HG03342 (cell line): ENCODE measurements at regions not wholly inside any gene's neighbourhood (a gene's known extent, or its start where the extent isn't known, plus 50 kb on each side); places are given as distances from the start of the nearest gene placed in this dataset.
"Not testable (repeated sequence)": the region's sequence is repeated elsewhere in the genome, so short reads cannot be mapped to it uniquely, and the experiment has no call there.

Source experiments
- ATAC-seq: cut with Tn5 transposase; IDR thresholded peaks from one replicate; pipeline ENCODE4 v1.9.1; 2021; ENCODE audit warnings: mild to moderate bottlenecking, moderate library complexity; ENCODE audit not compliant: unreplicated experiment

- ATAC-seq, result no peak
These were observed 127.2 kb upstream of the SYT13 start for GRCh38 chr11:45413156-45413858.

- ATAC-seq, result no peak
These were observed 126.4 kb upstream of the SYT13 start for GRCh38 chr11:45412521-45412920.

DNA sequence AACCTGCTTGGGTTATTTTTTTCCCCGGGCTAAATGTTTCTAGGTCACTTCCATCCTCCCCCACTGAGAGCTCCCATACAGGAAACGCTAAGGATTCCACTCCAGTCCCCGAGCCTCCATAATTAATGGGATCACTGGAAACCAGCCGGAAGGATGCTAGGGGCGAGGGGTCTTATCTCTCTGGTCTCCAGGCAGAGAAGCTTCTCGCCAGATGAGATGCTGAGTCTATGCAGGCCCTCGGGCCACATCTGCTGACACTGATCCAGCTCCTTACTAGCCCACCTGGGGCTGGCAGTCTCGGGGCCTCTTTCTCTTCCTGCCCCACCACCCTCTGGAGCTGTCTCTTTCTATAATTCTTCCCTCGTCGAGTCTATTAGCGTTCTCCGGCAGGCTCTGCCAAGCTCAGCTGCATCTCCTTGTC, 125.9 kb upstream of the SYT13 start:
- ATAC-seq, result no peak

DNA sequence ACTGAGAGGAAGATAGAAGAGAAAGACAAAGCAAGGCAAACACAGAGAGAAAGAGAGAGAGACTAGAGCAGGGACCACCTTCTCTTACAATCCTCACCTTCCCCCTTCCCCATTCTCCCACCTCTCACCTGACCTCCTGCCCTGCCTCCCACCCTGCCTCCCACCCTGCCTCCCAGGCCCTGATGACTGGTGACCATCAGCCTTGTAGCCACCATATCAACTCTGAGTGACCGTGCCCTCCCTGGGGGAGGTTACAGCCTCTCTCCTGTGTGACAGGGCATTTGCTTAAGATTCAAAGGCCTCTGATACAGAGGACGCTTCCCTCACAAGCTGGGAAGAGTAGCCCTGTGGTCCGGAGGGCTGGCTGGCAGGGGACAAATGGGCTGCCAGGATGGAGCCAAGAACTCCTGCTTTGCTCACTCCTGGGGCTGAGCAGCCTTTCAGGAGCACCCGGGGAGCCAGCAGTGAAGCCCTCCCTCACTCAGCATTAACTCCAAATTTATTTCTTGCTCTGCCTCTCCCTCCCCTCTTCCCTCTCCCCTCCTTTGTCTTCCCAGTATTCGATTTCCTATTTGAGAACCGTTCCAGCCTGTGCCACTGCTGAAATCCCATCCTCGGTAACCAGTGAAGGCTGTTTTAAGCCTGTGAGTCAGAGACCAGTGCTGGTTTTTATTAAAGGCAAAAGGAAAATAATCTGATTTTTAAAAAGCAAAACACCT, 125.2 kb upstream of the SYT13 start:
- ATAC-seq, result no peak

GRCh38 chr11:45410391-45411227, 124.5 kb upstream of the SYT13 start:
- ATAC-seq, result no peak

DNA sequence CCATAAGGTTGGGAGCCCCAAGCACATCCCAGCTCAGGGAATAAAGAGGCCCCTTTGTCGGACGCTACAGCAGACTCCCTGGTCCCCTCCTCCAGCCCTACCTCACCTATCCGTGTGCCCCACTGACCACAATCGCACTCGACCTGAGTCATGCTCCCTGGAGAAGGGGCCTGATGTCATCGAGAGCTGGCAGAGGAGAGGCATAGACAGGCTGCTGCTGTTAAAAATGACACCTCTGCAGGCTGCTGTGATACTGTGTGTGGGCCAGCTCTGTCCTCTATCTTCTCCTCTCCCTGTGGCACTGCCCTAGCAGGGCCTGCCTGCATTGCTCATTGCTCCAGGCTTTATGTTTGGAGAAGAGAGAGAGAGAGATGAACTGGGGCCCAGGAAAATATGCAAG, 123.4 kb upstream of the SYT13 start:
- no peak for ATAC-seq

DNA sequence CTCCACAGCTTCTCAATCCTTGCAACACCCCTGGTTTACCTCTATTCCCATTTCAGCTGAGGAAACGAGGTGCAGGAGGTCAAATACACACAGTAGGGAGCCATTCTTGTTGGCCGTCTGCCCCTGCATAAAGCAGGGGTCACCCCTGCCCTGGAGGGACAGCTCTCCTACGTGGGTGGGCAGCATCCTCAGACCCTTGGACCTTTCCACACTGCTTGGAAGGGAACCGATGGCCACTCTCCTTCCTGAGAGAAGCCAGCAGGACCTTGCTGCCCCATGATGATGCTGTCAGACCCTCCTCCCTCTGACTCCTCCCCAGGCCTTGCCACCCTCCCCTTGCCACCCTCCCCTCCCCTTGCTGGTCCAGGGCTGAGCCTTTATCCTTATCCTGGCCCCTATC, 121.1 kb upstream of the SYT13 start:
- no peak for ATAC-seq

DNA sequence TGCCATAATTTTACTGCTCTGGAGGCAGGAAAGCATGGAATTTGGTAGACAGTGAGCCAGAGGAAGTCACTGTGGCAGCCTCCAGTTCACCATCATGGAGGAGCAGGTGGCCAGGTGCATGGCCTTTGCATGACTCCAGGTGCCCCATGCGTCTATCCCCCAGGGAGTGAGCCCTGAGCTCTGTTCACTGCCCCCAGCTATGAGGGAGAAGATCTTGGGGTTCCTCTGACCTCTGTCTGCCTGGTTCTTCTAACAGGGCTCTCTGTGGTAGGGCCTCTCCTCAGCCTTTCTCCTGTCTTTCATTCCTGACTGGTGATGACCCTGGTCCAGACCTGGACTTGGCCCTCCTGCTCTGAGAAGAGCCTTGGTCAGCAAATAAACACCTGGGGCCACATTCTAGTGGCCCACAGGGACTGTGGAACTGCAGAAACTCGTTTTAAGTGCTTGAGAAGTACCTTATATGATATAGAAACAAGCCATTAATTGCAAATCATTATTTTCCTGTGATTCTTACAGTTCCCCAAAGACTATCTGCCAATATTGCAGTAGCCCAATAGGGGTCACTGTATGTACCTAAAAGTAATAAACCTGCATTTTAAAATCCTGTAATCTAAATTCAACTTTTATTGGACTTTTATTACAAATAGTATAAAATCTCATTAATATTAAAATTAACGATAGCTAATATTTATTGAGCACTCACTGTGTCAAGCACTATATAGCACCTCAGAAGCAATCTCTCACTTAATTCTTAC, 120.0 kb upstream of the SYT13 start:
- no peak for ATAC-seq

DNA sequence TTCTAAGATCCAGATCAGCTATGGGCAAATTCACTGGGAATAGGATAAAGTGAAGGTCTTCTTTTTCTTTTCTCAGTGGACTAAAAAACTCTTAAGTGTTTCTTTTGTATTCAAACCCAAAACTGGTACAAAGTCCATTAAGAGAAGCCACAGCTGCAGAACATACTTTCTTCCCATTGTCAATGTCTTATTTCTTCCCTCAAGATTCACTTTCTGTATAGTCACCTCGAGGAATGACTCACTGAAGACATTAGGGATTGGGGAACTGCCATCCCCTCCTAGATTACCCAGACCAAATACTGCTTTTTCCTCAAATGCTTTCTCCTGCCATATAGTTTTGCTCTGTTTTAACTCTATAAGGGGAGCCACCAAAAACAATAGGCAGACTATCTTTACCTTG, 117.4 kb upstream of the SYT13 start:
- not testable (repeated sequence) for ATAC-seq

DNA sequence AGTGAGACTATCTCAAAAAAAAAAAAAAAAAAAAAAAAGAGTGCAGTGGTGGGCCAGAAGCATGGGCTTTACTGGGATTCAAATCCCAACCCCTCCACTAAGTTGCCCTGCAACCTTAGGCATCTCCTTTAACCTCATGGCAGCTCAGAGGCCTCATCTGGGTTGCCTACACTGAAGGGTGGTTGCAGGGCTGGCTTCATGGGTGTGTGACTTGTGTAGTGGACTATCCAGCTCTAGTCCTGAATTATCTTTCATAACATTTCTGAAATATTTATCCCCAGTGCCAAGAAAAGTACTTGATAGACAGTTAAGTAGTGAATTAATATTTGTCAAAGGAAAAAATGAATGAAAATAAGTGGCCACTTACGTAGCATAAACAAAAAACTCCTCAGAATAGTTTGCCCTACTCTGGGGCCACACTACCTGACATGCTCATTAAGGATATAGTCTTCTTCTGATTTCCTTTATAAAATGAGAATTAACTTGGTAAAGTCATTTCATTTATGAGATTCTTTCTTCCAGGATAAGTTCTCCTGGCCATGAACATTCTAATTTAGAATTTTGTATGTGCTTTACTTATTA, 116.0 kb upstream of the SYT13 start:
- no peak for ATAC-seq

DNA sequence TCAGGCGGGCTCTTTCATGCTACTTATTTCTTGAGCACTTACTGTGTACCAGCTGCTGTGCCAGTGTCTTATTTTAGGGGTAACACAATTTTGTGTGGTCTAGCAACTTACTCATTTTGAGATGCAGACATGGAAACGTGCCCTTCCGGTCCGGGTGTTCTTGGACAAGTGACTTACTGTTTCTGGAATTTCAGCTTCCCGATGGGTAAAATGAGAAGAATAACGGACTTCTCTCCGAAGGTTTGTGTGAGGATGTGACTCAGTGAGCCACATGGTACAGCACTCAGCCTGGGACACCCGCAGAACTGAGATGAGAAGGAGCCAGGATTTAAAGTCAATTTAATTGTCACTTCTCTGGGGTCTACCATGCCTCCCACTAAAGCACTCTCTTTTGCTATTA, 114.5 kb upstream of the SYT13 start:
- no peak for ATAC-seq

DNA sequence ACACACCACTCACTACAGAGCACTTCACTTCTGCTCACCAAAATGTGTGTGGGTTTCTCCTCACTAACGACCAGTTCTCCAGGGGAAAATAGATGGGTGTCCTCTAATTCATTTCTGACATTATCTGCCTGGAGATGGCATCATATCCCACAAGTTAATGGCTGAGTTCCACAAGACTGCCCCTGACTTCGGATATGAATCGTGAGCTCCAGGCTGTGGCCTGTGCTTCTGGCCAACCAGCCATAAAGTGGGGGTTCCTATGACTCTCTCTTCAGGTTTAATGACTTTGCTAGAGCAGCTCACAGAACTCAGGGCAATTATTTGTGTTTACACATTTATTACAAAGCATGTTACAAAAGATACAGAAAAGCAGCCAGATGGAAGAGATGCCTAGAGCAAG, 113.0 kb upstream of the SYT13 start:
- no peak for ATAC-seq

DNA sequence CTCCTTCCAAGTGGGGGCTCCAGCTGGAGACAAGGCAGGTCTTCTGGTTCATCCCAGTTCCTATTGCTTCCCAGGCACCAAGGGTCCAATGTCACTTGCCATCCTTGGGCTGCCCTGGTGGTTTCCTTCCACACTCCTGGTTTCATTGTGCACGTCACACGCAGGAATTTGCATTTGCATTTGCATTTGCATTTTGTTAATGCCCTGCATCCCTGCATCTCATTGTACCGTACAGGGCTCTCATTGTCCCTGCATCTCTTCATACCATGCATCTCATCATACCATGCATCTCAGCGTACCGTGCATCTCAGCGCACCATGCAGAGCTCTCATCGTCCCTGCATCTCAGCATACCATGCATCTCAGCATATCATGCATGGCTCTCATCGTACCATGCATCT, 112.2 kb upstream of the SYT13 start:
- no peak for ATAC-seq

DNA sequence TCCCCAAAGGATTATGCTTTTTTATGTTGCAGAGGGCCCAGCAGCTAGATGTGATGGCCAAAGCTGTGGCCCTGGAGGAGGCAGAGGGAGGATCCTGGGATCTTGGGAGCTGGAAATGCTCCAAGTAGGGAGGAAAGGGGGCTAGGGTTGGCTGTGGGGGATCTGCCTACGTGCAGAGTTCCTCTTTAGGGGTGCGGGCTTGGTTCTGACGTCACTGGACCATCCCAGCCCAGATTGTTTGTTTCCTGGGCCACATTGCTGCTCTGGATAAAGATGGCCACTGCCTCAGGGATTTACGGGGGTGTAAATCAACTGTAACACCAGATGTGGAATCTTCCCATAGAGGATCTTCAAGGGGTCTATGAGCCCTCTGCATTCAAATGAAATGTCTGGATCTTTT, 110.3 kb upstream of the SYT13 start:
- no peak for ATAC-seq

DNA sequence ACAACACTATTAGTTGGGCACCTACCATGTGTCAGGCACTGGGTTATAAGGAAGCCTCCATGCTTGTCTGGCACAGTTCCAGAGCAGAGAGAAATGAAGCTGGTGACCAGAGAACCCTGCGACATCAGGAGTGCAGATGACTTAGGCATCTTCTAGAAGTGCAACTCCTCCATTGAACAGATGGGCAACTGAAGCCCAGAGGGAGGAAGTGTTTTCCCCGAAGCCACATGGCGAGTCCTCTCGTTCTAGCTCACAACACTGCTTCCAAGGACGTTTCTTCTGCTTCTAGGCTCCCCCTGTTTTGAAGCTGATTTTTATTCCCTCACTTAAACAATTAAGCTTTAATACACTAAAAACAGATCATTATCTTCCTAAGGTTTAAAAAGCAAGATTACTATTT, 109.8 kb upstream of the SYT13 start:
- ATAC-seq, result no peak

DNA sequence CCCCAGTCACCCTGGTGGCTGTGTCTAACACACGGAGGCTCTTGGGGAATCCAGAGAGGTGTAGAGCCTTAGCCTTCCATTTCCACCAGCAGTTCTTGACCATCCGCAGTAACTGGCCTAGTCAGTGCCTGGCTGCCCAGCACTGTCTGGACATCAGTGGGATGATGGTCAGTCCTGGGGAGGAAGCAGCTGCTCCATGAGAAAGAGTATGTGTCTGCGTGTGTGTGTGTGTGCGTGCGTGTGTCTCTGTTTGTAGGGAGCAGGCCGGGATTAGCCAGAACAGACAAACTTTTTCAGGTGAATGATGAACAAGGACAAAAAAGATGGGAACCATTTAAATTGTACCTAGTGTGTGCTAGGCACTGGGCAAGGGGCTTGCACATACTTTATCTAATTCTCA, 109.3 kb upstream of the SYT13 start:
- no peak for ATAC-seq

DNA sequence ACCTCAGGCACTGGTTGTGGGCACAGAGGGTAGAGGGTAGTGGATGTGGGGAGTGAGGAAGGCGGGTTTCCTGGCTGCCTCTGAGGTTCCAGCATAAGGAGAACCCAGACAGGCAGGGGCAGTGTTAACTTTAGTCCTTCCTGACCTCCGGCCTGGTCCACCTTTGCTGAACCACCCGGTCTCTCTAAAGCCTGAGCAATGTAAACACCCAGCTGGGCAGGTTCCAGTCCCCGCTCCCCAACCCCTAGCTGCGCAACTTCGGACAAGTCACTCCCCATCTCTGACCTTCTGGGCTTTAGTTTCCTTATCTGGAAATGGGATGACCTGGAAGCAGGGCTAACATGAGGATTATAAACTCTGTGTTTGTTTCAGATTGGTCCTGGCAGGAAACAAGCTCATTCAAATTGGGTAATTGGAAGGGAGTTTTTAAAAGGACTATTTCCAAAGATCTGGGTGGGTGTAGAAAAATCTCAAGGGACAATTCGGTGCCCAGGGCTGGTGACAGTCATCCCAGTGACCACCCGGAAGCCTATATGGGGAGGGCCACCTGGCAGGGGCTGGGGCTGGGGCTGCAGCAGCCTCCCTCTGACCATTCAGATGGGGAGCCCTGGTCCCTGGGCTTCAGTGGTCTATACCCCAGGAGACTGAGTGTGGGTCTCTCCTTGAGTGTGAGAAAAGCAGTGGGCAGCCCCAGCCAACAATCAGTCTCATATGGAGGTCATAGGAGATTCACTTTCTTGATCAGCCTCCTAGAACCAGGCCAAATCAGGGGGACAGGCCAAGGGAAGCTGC, 108.3 kb upstream of the SYT13 start:
- no peak for ATAC-seq

- no peak for ATAC-seq
These were observed 107.7 kb upstream of the SYT13 start for GRCh38 chr11:45393826-45394225.

DNA sequence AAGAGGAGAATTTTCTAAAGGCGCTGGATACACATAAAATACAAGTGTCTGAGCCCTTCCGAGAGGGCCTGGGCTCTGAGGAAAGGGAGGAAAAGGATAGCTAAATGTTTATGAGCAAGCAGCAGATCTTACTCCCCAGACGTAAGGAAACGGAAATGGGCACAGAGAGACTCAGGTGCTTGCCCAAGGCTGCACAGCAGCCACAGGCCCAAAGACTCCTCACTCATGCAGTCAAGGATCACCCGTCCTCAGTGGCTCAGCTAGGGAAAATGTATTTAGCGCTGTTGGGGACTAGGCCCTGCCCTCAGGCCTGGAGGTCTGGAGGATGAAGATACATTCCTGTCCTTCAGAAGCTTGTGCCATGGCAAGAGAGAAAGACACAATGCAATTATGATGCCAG, 107.2 kb upstream of the SYT13 start:
- no peak for ATAC-seq

- ATAC-seq, result no peak
These were observed 106.5 kb upstream of the SYT13 start for GRCh38 chr11:45392591-45393091.
